Astrocyte (in vitro differentiated cells and primary cell): ENCODE measurements at regions not wholly inside any gene's neighbourhood (a gene's known extent, or its start where the extent isn't known, plus 50 kb on each side); places are given as distances from the start of the nearest gene placed in this dataset.

Experiments
- CTCF ChIP-seq: IDR thresholded peaks from 2 replicates; pipeline ENCODE4 v1.5.1; 2011; ENCODE audit warnings: low read depth, mild to moderate bottlenecking, inconsistent platforms, low read length, moderate library complexity; ENCODE audit not compliant: insufficient read depth
- EZH2 ChIP-seq: IDR thresholded peaks from 2 replicates; pipeline ENCODE4 v1.6.1; 2012; ENCODE audit warnings: mild to moderate bottlenecking, low read length, inconsistent platforms; ENCODE audit not compliant: insufficient read depth

DNA sequence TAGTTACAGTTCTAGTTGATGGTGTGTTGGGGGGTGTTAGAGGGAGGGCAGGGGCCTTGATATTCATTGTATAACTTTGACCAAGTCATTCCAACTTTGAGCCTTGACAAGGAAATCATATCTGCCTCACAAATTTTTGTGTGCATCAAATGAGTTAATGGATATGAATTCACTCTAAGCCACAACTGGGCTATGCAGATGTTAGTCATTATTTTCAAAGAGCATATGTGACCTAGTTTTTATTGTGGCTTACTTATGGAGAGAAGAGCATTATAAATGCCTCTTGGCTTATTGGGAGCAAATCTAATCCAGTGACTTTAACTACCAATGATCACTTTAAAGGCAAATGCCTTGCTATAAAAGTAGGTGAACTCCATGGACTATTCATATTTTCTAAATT lies 250.2 kb downstream of the LPIN1 start:
- TF ChIP-seq CTCF (no peak), EZH2 (no peak)
